ENCODE measurements at regions not wholly inside any gene's neighbourhood (a gene's known extent, or its start where the extent isn't known, plus 50 kb on each side); places are given as distances from the start of the nearest gene placed in this dataset.

GRCh38 chr20:17171746-17172280, 55.0 kb upstream of the PCSK2 start:
- Histone ChIP-seq H2AFZ (ENCODE audit: low read depth, low read length) (no peak overlapping the region), H3K4me2 (ENCODE audit: insufficient read depth, low read length) (no peak overlapping the region), H3K9me3 (ENCODE audit: insufficient read depth, low read length, severe bottlenecking) (no peaks in the 10 kb centered on the region), H3K4me3 (ENCODE audit: low read depth in 1 of 2, low read length in 2 of 2) (no peak overlapping the region), H3K4me1 (ENCODE audit: insufficient read depth, low read length) (no peaks in the 10 kb centered on the region), H4K20me1 (ENCODE audit: insufficient read depth, low read length) (no peaks in the 10 kb centered on the region), H3K9ac (ENCODE audit: low read depth, low read length) (no peak overlapping the region), H3K27me3 (ENCODE audit: insufficient read depth, low read length, poor library complexity) (peaks cover 6% of the 10 kb centered on the region), H3K79me2 (ENCODE audit: insufficient read depth, low read length) (no peaks in the 10 kb centered on the region), H3K27ac (ENCODE audit: low read length) (no peak overlapping the region), H3K36me3 (ENCODE audit: insufficient read depth, low read length) (no peaks in the 10 kb centered on the region)
- no peak for TF ChIP-seq EZH2 (IDR thresholded peaks at IDR 0.05; ENCODE audit: borderline replicate concordance, low read depth, low read length, severe bottlenecking)
- TF ChIP-seq, protein P1, sequence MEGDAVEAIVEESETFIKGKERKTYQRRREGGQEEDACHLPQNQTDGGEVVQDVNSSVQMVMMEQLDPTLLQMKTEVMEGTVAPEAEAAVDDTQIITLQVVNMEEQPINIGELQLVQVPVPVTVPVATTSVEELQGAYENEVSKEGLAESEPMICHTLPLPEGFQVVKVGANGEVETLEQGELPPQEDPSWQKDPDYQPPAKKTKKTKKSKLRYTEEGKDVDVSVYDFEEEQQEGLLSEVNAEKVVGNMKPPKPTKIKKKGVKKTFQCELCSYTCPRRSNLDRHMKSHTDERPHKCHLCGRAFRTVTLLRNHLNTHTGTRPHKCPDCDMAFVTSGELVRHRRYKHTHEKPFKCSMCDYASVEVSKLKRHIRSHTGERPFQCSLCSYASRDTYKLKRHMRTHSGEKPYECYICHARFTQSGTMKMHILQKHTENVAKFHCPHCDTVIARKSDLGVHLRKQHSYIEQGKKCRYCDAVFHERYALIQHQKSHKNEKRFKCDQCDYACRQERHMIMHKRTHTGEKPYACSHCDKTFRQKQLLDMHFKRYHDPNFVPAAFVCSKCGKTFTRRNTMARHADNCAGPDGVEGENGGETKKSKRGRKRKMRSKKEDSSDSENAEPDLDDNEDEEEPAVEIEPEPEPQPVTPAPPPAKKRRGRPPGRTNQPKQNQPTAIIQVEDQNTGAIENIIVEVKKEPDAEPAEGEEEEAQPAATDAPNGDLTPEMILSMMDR (IDR thresholded peaks at IDR 0.05; ENCODE audit: borderline replicate concordance, extremely low read depth, low read length, poor library complexity, severe bottlenecking), result no peak
- ATAC-seq (ENCODE audit: insufficient read depth, low read depth), result no peak
- DNase-seq, result no peak

GRCh38 chr20:17172836-17173516, 53.9 kb upstream of the PCSK2 start:
- Histone ChIP-seq H2AFZ (ENCODE audit: low read depth, low read length) (no peak overlapping the region), H3K9me3 (ENCODE audit: insufficient read depth, low read length, severe bottlenecking) (no peaks in the 10 kb centered on the region), H4K20me1 (ENCODE audit: insufficient read depth, low read length) (no peaks in the 10 kb centered on the region), H3K27ac (ENCODE audit: low read length) (no peak overlapping the region), H3K4me3 (ENCODE audit: low read depth in 1 of 2, low read length in 2 of 2) (no peak overlapping the region), H3K4me1 (ENCODE audit: insufficient read depth, low read length) (no peaks in the 10 kb centered on the region), H3K4me2 (ENCODE audit: insufficient read depth, low read length) (no peak overlapping the region), H3K27me3 (ENCODE audit: insufficient read depth, low read length, poor library complexity) (peaks cover 8% of the 10 kb centered on the region), H3K79me2 (ENCODE audit: insufficient read depth, low read length) (no peaks in the 10 kb centered on the region), H3K36me3 (ENCODE audit: insufficient read depth, low read length) (no peaks in the 10 kb centered on the region), H3K9ac (ENCODE audit: low read depth, low read length) (no peak overlapping the region)
- TF ChIP-seq, protein P1 (IDR thresholded peaks at IDR 0.05; ENCODE audit: borderline replicate concordance, extremely low read depth, low read length, poor library complexity, severe bottlenecking), result no peak
- no peak for TF ChIP-seq EZH2 (IDR thresholded peaks at IDR 0.05; ENCODE audit: borderline replicate concordance, low read depth, low read length, severe bottlenecking)
- no peak for DNase-seq
- ATAC-seq (ENCODE audit: insufficient read depth, low read depth), result no peak

All from DND-41 (cell line).